Lower leg skin (tissue), 4 donors: ENCODE measurements at regions not wholly inside any gene's neighbourhood (a gene's known extent, or its start where the extent isn't known, plus 50 kb on each side); places are given as distances from the start of the nearest gene placed in this dataset.

Source experiments
- DNase-seq, 2 donors: peaks; one replicate each; pipeline ENCODE4 v3.0.0-alpha.2; 2019; ENCODE audit warnings: low spot score in 2 of 2
- H3K4me3 ChIP-seq: fragments of 200-600 bp; sonication (generic); 2 replicates; pipeline ENCODE4 v1.5.1; 2017; ENCODE audit warnings: mild to moderate bottlenecking, low read depth; ENCODE audit not compliant: poor library complexity, severe bottlenecking
- CTCF ChIP-seq, 3 donors: fragments of 450-650 bp; IDR thresholded peaks; one replicate each; pipeline ENCODE4 v1.5.1; 2016; ENCODE audit warnings: antibody characterized with exemption in 3 of 3, mild to moderate bottlenecking in 3 of 3, moderate library complexity in 2 of 3
- POLR2A ChIP-seq, 2 donors: fragments of 450-650 bp; IDR thresholded peaks; one replicate each; pipeline ENCODE4 v1.6.1; 2016 to 2017; ENCODE audit warnings: antibody characterized with exemption in 2 of 2, mild to moderate bottlenecking in 1 of 2, moderate library complexity in 1 of 2
- WGBS, 2 donors: methylation state at CpG; one replicate each; pipeline ENCODE4 v1.1.5; 2018; 5-methylcytosine and 5-hydroxymethylcytosine counted together
- intact Hi-C: fragments of 100-400 bp; cut with DNase I; formaldehyde crosslinking; loops from one replicate; pipeline ENCODE4 v1.15.0; 2023; ENCODE audit warnings: low total_unique reads

- H3K4me3 ChIP-seq: no peak overlapping the region
- TF ChIP-seq CTCF (IDR thresholded peaks at IDR 0.05) (no peak), POLR2A (IDR thresholded peaks at IDR 0.05) (no peak)
- DNase-seq: no peak
- intact Hi-C loops: no loop called here
- 65 to 71% methylated on average over 8 of the region's 8 CpGs for WGBS, 2 donors
Observed at GRCh38 chr2:21658907-21659477, 535.2 kb downstream of the TDRD15 start.

- WGBS, 2 donors: 79 to 81% methylated on average over 7 of the region's 7 CpGs
- no peak overlapping the region for H3K4me3 ChIP-seq
- DNase-seq: no peak
- TF ChIP-seq CTCF (IDR thresholded peaks at IDR 0.05) (no peak), POLR2A (IDR thresholded peaks at IDR 0.05) (no peak)
- intact Hi-C loops: no loop called here
Observed at GRCh38 chr2:21664083-21664482, 540.3 kb downstream of the TDRD15 start.

GRCh38 chr2:21667638-21668037 lies 543.9 kb downstream of the TDRD15 start:
- 92 to 94% methylated on average over 5 of the region's 5 CpGs for whole genome bisulfite sequencing, 2 donors
- TF ChIP-seq CTCF (IDR thresholded peaks at IDR 0.05) (no peak), POLR2A (IDR thresholded peaks at IDR 0.05) (no peak)
- intact Hi-C loops: no loop called here

GRCh38 chr2:21668078-21668710 lies 544.4 kb downstream of the TDRD15 start:
- WGBS, 2 donors: 82 to 86% methylated on average over 5 of the region's 5 CpGs
- H3K4me3 ChIP-seq: no peak overlapping the region
- intact Hi-C loops: no loop called here
- no peak for DNase-seq
- no peak for TF ChIP-seq POLR2A (IDR thresholded peaks at IDR 0.05)
- TF ChIP-seq CTCF (IDR thresholded peaks at IDR 0.05): no peak

More at GRCh38 chr2:21667638-21668037, 543.9 kb downstream of the TDRD15 start:
- no peak for DNase-seq
- no peak overlapping the region for H3K4me3 ChIP-seq

- DNase-seq: no peak
- TF ChIP-seq POLR2A (IDR thresholded peaks at IDR 0.05) (no peak), CTCF (IDR thresholded peaks at IDR 0.05) (no peak)
- 94 to 95% methylated on average over 1 of the region's 1 CpG for WGBS, 2 donors
- intact Hi-C loops: no loop called here
- H3K4me3 ChIP-seq: no peak overlapping the region
Observed at GRCh38 chr2:21676041-21676440, 552.3 kb downstream of the TDRD15 start.

- no peak for DNase-seq
- H3K4me3 ChIP-seq: no peak overlapping the region
- intact Hi-C loops: no loop called here
- TF ChIP-seq POLR2A (IDR thresholded peaks at IDR 0.05) (no peak), CTCF (IDR thresholded peaks at IDR 0.05) (no peak)
Observed at GRCh38 chr2:21676676-21677075, 552.9 kb downstream of the TDRD15 start.
